ENCODE measurements at regions not wholly inside any gene's neighbourhood (a gene's known extent, or its start where the extent isn't known, plus 50 kb on each side); places are given as distances from the start of the nearest gene placed in this dataset.

DNA sequence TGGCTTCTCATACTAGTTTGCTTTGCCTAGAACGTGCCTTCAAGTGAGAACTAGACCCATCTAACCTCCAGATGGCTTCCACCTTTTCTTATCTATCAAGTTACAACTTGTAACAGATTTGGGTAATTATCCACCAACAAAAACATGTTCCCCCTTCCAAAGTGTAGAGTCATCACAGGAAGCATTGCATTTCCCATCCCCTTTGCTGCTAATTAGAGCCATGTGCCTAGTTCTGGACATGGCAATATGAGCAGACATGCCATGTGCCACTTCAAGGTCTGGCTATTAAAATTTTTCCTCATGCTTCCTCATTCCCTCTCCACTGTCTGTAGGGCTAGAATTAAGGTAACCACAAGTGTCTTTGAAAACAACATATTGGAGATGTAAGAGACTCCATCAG, 814.4 kb downstream of the TENT5A start:
- no peak overlapping the region for H3K4me3 Mint-ChIP-seq

More for the DNA sequence above, 814.4 kb downstream of the TENT5A start:
- H3K79me2 ChIP-seq (replicated peaks; ENCODE audit: insufficient read depth) = no peaks in the 10 kb centered on the region
- H3K9me2 ChIP-seq (ENCODE audit: insufficient read depth) = peaks cover 6% of the 10 kb centered on the region; the same call in 1 of the 2 replicates
- H4K20me1 ChIP-seq (replicated peaks; ENCODE audit: insufficient read depth) = no peaks in the 10 kb centered on the region
- Mint-ChIP-seq H3K9me3 (peaks cover 21% of the 10 kb centered on the region; the same call in 2 of the 3 replicates), H3K27ac (no peak overlapping the region), H3K27me3 (ENCODE audit: insufficient read depth, low read depth, poor library complexity) (no peaks in the 10 kb centered on the region), H3K4me1 (no peaks in the 10 kb centered on the region), H3K36me3 (ENCODE audit: low read depth) (peaks cover 4% of the 10 kb centered on the region; the same call in 2 of the 3 replicates)
- ATAC-seq = no peak
- no peaks in the 10 kb centered on the region for H3K4me1 ChIP-seq (ENCODE audit: insufficient read depth)
- H3K27ac ChIP-seq (ENCODE audit: low read depth) = no peak overlapping the region
- TF ChIP-seq, protein P1, sequence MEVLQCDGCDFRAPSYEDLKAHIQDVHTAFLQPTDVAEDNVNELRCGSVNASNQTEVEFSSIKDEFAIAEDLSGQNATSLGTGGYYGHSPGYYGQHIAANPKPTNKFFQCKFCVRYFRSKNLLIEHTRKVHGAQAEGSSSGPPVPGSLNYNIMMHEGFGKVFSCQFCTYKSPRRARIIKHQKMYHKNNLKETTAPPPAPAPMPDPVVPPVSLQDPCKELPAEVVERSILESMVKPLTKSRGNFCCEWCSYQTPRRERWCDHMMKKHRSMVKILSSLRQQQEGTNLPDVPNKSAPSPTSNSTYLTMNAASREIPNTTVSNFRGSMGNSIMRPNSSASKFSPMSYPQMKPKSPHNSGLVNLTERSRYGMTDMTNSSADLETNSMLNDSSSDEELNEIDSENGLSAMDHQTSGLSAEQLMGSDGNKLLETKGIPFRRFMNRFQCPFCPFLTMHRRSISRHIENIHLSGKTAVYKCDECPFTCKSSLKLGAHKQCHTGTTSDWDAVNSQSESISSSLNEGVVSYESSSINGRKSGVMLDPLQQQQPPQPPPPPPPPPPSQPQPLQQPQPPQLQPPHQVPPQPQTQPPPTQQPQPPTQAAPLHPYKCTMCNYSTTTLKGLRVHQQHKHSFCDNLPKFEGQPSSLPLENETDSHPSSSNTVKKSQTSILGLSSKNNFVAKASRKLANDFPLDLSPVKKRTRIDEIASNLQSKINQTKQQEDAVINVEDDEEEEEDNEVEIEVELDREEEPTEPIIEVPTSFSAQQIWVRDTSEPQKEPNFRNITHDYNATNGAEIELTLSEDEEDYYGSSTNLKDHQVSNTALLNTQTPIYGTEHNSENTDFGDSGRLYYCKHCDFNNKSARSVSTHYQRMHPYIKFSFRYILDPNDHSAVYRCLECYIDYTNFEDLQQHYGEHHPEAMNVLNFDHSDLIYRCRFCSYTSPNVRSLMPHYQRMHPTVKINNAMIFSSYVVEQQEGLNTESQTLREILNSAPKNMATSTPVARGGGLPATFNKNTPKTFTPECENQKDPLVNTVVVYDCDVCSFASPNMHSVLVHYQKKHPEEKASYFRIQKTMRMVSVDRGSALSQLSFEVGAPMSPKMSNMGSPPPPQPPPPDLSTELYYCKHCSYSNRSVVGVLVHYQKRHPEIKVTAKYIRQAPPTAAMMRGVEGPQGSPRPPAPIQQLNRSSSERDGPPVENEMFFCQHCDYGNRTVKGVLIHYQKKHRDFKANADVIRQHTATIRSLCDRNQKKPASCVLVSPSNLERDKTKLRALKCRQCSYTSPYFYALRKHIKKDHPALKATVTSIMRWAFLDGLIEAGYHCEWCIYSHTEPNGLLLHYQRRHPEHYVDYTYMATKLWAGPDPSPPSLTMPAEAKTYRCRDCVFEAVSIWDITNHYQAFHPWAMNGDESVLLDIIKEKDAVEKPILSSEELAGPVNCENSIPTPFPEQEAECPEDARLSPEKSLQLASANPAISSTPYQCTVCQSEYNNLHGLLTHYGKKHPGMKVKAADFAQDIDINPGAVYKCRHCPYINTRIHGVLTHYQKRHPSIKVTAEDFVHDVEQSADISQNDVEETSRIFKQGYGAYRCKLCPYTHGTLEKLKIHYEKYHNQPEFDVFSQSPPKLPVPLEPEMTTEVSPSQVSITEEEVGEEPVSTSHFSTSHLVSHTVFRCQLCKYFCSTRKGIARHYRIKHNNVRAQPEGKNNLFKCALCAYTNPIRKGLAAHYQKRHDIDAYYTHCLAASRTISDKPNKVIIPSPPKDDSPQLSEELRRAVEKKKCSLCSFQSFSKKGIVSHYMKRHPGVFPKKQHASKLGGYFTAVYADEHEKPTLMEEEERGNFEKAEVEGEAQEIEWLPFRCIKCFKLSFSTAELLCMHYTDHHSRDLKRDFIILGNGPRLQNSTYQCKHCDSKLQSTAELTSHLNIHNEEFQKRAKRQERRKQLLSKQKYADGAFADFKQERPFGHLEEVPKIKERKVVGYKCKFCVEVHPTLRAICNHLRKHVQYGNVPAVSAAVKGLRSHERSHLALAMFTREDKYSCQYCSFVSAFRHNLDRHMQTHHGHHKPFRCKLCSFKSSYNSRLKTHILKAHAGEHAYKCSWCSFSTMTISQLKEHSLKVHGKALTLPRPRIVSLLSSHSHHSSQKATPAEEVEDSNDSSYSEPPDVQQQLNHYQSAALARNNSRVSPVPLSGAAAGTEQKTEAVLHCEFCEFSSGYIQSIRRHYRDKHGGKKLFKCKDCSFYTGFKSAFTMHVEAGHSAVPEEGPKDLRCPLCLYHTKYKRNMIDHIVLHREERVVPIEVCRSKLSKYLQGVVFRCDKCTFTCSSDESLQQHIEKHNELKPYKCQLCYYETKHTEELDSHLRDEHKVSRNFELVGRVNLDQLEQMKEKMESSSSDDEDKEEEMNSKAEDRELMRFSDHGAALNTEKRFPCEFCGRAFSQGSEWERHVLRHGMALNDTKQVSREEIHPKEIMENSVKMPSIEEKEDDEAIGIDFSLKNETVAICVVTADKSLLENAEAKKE (CRISPR knock-in tag; IDR thresholded peaks at IDR 0.05) = no peak
- no peak for TF ChIP-seq EZH2phosphoT487 (IDR thresholded peaks at IDR 0.05; ENCODE audit: unreplicated experiment)
- H3K36me3 ChIP-seq (ENCODE audit: insufficient read depth) = no peaks in the 10 kb centered on the region
- no peak for DNase-seq (ENCODE audit: low spot score)
- no peaks in the 10 kb centered on the region for H3K27me3 ChIP-seq (ENCODE audit: insufficient read depth)
- H2AFZ ChIP-seq = no peak overlapping the region
- no peaks in the 10 kb centered on the region for H3F3A ChIP-seq (replicated peaks; ENCODE audit: low read depth)
- no peak overlapping the region for H3K4me2 ChIP-seq
- H3K4me3 ChIP-seq = no peak overlapping the region

Measured in GM23338 (cell line).